ENCODE measurements at regions not wholly inside any gene's neighbourhood (a gene's known extent, or its start where the extent isn't known, plus 50 kb on each side); places are given as distances from the start of the nearest gene placed in this dataset.

- WGBS (ENCODE audit: low lambda C conversion rate) = 11% methylated on average over 4 of the region's 4 CpGs
Measured at GRCh38 chr4:182137343-182137742, 105.9 kb upstream of the TENM3 start.

More at GRCh38 chr4:182137343-182137742, 105.9 kb upstream of the TENM3 start:
- no peaks in the 10 kb centered on the region for H4K20me1 ChIP-seq (ENCODE audit: insufficient read depth, low read length)
- POLR2A ChIA-PET = no interaction called here
- H3K4me3 ChIP-seq (replicated peaks in 1 of 3; ENCODE audit: insufficient read depth in 1 of 3, low read depth in 2 of 3, low read length in 3 of 3) = no peak overlapping the region
- H3K36me3 ChIP-seq (replicated peaks in 1 of 2; ENCODE audit: control insufficient read depth in 1 of 2, insufficient read depth in 2 of 2, low read length in 2 of 2) = no peaks in the 10 kb centered on the region
- no peak overlapping the region for H3K27ac ChIP-seq (ENCODE audit: extremely low read length, insufficient read depth, low read length)
- H3K4me1 ChIP-seq (ENCODE audit: insufficient read depth, low read length) = no peaks in the 10 kb centered on the region
- no peak overlapping the region for H3K9ac ChIP-seq (ENCODE audit: insufficient read depth, low read depth, low read length)
- CTCF ChIA-PET (ENCODE audit: low intra/inter-chr PET ratio, low total read pairs) = no interaction called here
- ATAC-seq (no peak), FAIRE-seq (no peak), DNase-seq (ENCODE audit: low spot score) (no peak)
- BruUV-seq (replicated peaks) = no TSS peak
- no peak overlapping the region for H3K4me2 ChIP-seq (ENCODE audit: low read depth, low read length)
- no peaks in the 10 kb centered on the region for H3K9me3 ChIP-seq (ENCODE audit: low read length)
- H3K79me2 ChIP-seq (ENCODE audit: insufficient read depth, low read length) = no peaks in the 10 kb centered on the region
- peaks cover 3 to 24% of the 10 kb centered on the region in 2 experiments; a peak in 3 of 5 replicates for H3K27me3 ChIP-seq (ENCODE audit: control insufficient read depth in 1 of 2, insufficient read depth in 2 of 2, low read length in 2 of 2)
- intact Hi-C loops (cut with micrococcal nuclease; ENCODE audit: unreplicated experiment) = no loop called here
- TF ChIP-seq ZZZ3 (CRISPR knock-in tag; IDR thresholded peaks at IDR 0.05; ENCODE audit: borderline replicate concordance) (no peak), KMT2A (CRISPR knock-in tag; IDR thresholded peaks at IDR 0.05) (no peak), FOSL2 (CRISPR knock-in tag; IDR thresholded peaks at IDR 0.05) (no peak), ZNF326 (CRISPR knock-in tag; IDR thresholded peaks at IDR 0.05; ENCODE audit: borderline replicate concordance) (no peak), ZNF280D (CRISPR knock-in tag; IDR thresholded peaks at IDR 0.05) (no peak), HIC2 (CRISPR knock-in tag; IDR thresholded peaks at IDR 0.05; ENCODE audit: low read depth) (no peak), DRAP1 (CRISPR knock-in tag; IDR thresholded peaks at IDR 0.05) (no peak), ARID2 (CRISPR knock-in tag; IDR thresholded peaks at IDR 0.05; ENCODE audit: borderline replicate concordance) (no peak), ZNF20 (CRISPR knock-in tag; IDR thresholded peaks at IDR 0.05) (no peak), TFAP4 (IDR thresholded peaks at IDR 0.05; ENCODE audit: borderline replicate concordance, low read depth) (no peak), ZNF383 (CRISPR knock-in tag; IDR thresholded peaks at IDR 0.05; ENCODE audit: borderline replicate concordance) (no peak), CBFB (CRISPR knock-in tag; IDR thresholded peaks at IDR 0.05) (no peak), HHEX (CRISPR knock-in tag; IDR thresholded peaks at IDR 0.05) (no peak), ZNF776 (CRISPR knock-in tag; IDR thresholded peaks at IDR 0.05) (no peak)
- no peak overlapping the region for H2AFZ ChIP-seq (ENCODE audit: low read length)
- in situ Hi-C loops (cut with HindIII; ENCODE audit: extremely low pct_ligation_motif_present, low pct_unique_long_range_greater_than_20kb) = no loop called here

Measured in HepG2 (cell line).